Activated B cell treated with CpG ODN at 0.5 μM for 24 hours (primary cell): ENCODE measurements at regions not wholly inside any gene's neighbourhood (a gene's known extent, or its start where the extent isn't known, plus 50 kb on each side); places are given as distances from the start of the nearest gene placed in this dataset.

ENCODE experiments used
- ATAC-seq: fragments of 200-7000 bp; cut with Tn5 transposase; one replicate; pipeline ENCODE4 v1.10.0; 2021; ENCODE audit warnings: low read depth, mild to moderate bottlenecking, moderate library complexity
- CTCF ChIA-PET: fragments of 350-600 bp; sonication (Branson Sonifier 250); formaldehyde crosslinking; loops from one replicate; lab custom pipeline; 2021; ENCODE audit warnings: antibody characterized with exemption; lab: Charles Lee
- POLR2A ChIA-PET: fragments of 350-600 bp; sonication (Branson Sonifier 250); formaldehyde crosslinking; loops from one replicate; lab custom pipeline; 2021; ENCODE audit warnings: antibody characterized with exemption; lab: Charles Lee
- DNase-seq: peaks from one replicate; pipeline ENCODE4 v3.0.0; 2022
- H3K27ac Mint-ChIP-seq: one replicate; pipeline ENCODE4 v1.8.0; 2020; ENCODE audit warnings: mixed read lengths
- H3K27me3 Mint-ChIP-seq: one replicate; pipeline ENCODE4 v1.8.0; 2021; ENCODE audit warnings: mixed read lengths
- H3K36me3 Mint-ChIP-seq: one replicate; pipeline ENCODE4 v1.8.0; 2021; ENCODE audit warnings: low read depth, mixed read lengths
- H3K4me1 Mint-ChIP-seq: one replicate; pipeline ENCODE4 v1.8.0; 2021; ENCODE audit warnings: mixed read lengths
- H3K4me3 Mint-ChIP-seq: one replicate; pipeline ENCODE4 v1.8.0; 2020; ENCODE audit warnings: mild to moderate bottlenecking, mixed read lengths
- H3K9me3 Mint-ChIP-seq: one replicate; pipeline ENCODE4 v1.8.0; 2020; ENCODE audit warnings: mixed read lengths
- CTCF ChIP-seq: fragments of 200-600 bp; IDR thresholded peaks from one replicate; pipeline ENCODE4 v1.8.0; 2022; ENCODE audit warnings: antibody characterized with exemption, mild to moderate bottlenecking
- intact Hi-C: fragments of 100-400 bp; cut with micrococcal nuclease; formaldehyde crosslinking; loops from one replicate; pipeline ENCODE4 v1.15.1; 2024

- no peaks in the 10 kb centered on the region for H3K27me3 Mint-ChIP-seq
- DNase-seq (no peak), ATAC-seq (no peak)
- ChIA-PET CTCF (no interaction called here), POLR2A (no interaction called here)
- intact Hi-C loops: no loop called here
- no peaks in the 10 kb centered on the region for H3K4me1 Mint-ChIP-seq
- no peak for TF ChIP-seq CTCF
- no peaks in the 10 kb centered on the region for H3K9me3 Mint-ChIP-seq
- no peak overlapping the region for H3K27ac Mint-ChIP-seq
- H3K4me3 Mint-ChIP-seq: no peak overlapping the region
- H3K36me3 Mint-ChIP-seq: no peaks in the 10 kb centered on the region
Observed at GRCh38 chr6:8831366-8832152, 396.2 kb upstream of the SLC35B3 start.

- no peak overlapping the region for H3K27ac Mint-ChIP-seq
- ChIA-PET CTCF (no interaction called here), POLR2A (no interaction called here)
- no peak for ATAC-seq
- no peak for DNase-seq
- H3K9me3 Mint-ChIP-seq: no peaks in the 10 kb centered on the region
- no peak for TF ChIP-seq CTCF
- H3K4me3 Mint-ChIP-seq: no peak overlapping the region
- H3K4me1 Mint-ChIP-seq: no peaks in the 10 kb centered on the region
- no peaks in the 10 kb centered on the region for H3K36me3 Mint-ChIP-seq
- H3K27me3 Mint-ChIP-seq: no peaks in the 10 kb centered on the region
- intact Hi-C loops: no loop called here
Observed at GRCh38 chr6:8830794-8831193, 395.4 kb upstream of the SLC35B3 start.

GRCh38 chr6:8829796-8830195, 394.5 kb upstream of the SLC35B3 start:
- H3K27me3 Mint-ChIP-seq: no peaks in the 10 kb centered on the region
- no peak for ATAC-seq
- no peak for DNase-seq
- ChIA-PET POLR2A (no interaction called here), CTCF (no interaction called here)
- intact Hi-C loops: no loop called here
- H3K4me3 Mint-ChIP-seq: no peak overlapping the region
- H3K9me3 Mint-ChIP-seq: no peaks in the 10 kb centered on the region
- no peak overlapping the region for H3K27ac Mint-ChIP-seq
- H3K4me1 Mint-ChIP-seq: no peaks in the 10 kb centered on the region
- TF ChIP-seq CTCF: no peak
- H3K36me3 Mint-ChIP-seq: no peaks in the 10 kb centered on the region

- Mint-ChIP-seq H3K4me1 (no peaks in the 10 kb centered on the region), H3K9me3 (no peaks in the 10 kb centered on the region), H3K27ac (no peak overlapping the region), H3K4me3 (no peak overlapping the region), H3K36me3 (no peaks in the 10 kb centered on the region), H3K27me3 (no peaks in the 10 kb centered on the region)
- no peak for DNase-seq
- TF ChIP-seq CTCF: no peak
- intact Hi-C loops: no loop called here
- CTCF ChIA-PET: no interaction called here
- POLR2A ChIA-PET: no interaction called here
- ATAC-seq: no peak
Observed at GRCh38 chr6:8829296-8829695, 394.0 kb upstream of the SLC35B3 start.

- intact Hi-C loops: no loop called here
- no peaks in the 10 kb centered on the region for H3K9me3 Mint-ChIP-seq
- ATAC-seq (no peak), DNase-seq (no peak)
- H3K27me3 Mint-ChIP-seq: no peaks in the 10 kb centered on the region
- no peaks in the 10 kb centered on the region for H3K4me1 Mint-ChIP-seq
- H3K4me3 Mint-ChIP-seq: no peak overlapping the region
- no peaks in the 10 kb centered on the region for H3K36me3 Mint-ChIP-seq
- TF ChIP-seq CTCF: no peak
- H3K27ac Mint-ChIP-seq: no peak overlapping the region
- CTCF ChIA-PET: no interaction called here
- POLR2A ChIA-PET: no interaction called here
Observed at GRCh38 chr6:8828376-8828775, 393.0 kb upstream of the SLC35B3 start.
